HepG2 (cell line): ENCODE measurements at regions not wholly inside any gene's neighbourhood (a gene's known extent, or its start where the extent isn't known, plus 50 kb on each side); places are given as distances from the start of the nearest gene placed in this dataset.

ENCODE experiments used
- HNRNPLL ChIP-seq: fragments of 200-400 bp; formaldehyde crosslinking; IDR thresholded peaks from 2 replicates; pipeline ENCODE4 v1.6.1; 2017; ENCODE audit warnings: mild to moderate bottlenecking, low read depth, low read length; ENCODE audit not compliant: poor library complexity, severe bottlenecking
- MAFG ChIP-seq: sonication (generic); formaldehyde crosslinking; IDR thresholded peaks from 2 replicates; pipeline ENCODE4 v1.5.1; 2020; ENCODE audit warnings: mild to moderate bottlenecking, missing genetic modification reagents
- NONO ChIP-seq, 2 experiments: fragments of 450-650 bp in 1 of 2; sonication (generic) in 1 of 2; formaldehyde crosslinking in 1 of 2; IDR thresholded peaks in 1 of 2; conservative IDR thresholded peaks in 1 of 2; 2 replicates each; pipeline versions ENCODE4 v1.6.1 to v1.8.0; 2017 to 2022; ENCODE audit warnings: mild to moderate bottlenecking in 1 of 2, missing genetic modification reagents in 1 of 2, moderate library complexity in 1 of 2
- PHB2 ChIP-seq: fragments of 450-650 bp; IDR thresholded peaks from 2 replicates; pipeline ENCODE4 v1.6.1; 2018; ENCODE audit not compliant: partially characterized antibody
- RAD51 ChIP-seq: fragments of 450-650 bp; IDR thresholded peaks from 2 replicates; pipeline ENCODE4 v1.6.1; 2016; ENCODE audit warnings: borderline replicate concordance
- ZNF749 ChIP-seq: sonication (generic); formaldehyde crosslinking; IDR thresholded peaks from 2 replicates; pipeline ENCODE4 v1.8.0; 2022; ENCODE audit warnings: mild to moderate bottlenecking, missing genetic modification reagents, moderate library complexity, borderline replicate concordance
- ZSCAN12 ChIP-seq: sonication (generic); formaldehyde crosslinking; IDR thresholded peaks from 2 replicates; pipeline ENCODE4 v1.9.0; 2021; ENCODE audit warnings: mild to moderate bottlenecking, missing genetic modification reagents
- TF ChIP-seq, protein P1 (sequence below): sonication (generic); formaldehyde crosslinking; IDR thresholded peaks from 2 replicates; pipeline ENCODE4 v1.5.0; 2020; ENCODE audit warnings: mild to moderate bottlenecking, missing genetic modification reagents, borderline replicate concordance
- TF ChIP-seq, protein P2 (sequence below): sonication (generic); formaldehyde crosslinking; IDR thresholded peaks from 2 replicates; pipeline ENCODE4 v1.5.1; 2020; ENCODE audit warnings: mild to moderate bottlenecking, missing genetic modification reagents, moderate library complexity
- TF ChIP-seq, protein P3 (sequence below): sonication (generic); formaldehyde crosslinking; IDR thresholded peaks from 2 replicates; pipeline ENCODE4 v1.8.0; 2022; ENCODE audit warnings: mild to moderate bottlenecking, missing genetic modification reagents, moderate library complexity
- TF ChIP-seq, protein P4 (sequence below): sonication (generic); formaldehyde crosslinking; IDR thresholded peaks from 2 replicates; pipeline ENCODE4 v1.5.1; 2020; ENCODE audit warnings: mild to moderate bottlenecking, missing genetic modification reagents, borderline replicate concordance
- TF ChIP-seq, protein P5 (sequence below): IDR thresholded peaks from 2 replicates; pipeline ENCODE4 v1.6.1; 2012; ENCODE audit warnings: inconsistent platforms

DNA sequence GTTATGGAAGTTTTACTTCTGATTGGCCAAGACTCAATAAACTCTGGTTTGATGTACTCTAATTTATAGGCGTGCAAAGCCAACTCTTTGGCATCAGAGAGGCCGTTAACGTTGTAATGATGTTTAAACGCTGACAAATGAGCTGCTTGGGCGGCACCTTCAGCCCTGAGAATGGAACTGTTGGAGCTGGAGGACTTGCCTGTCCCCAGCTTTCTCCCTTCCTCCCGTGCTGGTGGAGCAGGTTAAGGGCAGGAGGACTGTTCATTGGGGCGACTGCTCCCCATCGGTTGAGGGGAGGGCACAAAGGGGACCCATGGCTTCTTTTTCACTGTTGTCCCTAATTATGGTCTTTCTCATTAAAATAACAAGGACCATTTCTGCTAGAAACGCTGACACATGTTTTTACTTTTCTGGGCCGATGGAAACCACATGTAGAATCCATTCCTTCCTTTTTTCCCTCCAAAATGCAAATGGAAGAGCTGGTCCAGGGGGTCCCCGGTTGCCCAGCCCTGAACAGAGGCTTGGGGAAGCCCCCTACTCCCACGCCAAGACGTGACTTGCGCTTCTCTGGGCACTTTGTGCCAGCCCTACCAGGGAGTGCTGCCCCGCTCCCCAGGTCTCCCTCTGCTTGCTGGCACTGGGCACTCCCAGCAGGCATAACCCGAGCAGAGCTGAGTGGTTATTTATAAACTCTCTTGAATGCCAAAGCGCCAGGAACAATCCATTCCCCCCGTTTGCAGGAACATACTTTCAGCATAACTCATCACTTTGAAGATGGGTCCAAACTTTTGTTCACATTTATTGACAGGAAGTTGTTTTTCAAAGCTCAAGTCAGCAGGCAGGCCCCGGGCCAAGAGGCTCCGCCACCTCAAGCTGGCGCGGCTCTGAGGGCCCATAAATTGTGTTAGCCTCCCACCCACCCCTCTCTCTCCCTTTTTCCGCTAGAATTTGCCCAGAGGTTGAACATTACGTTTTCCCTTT, 170.1 kb downstream of the ASB1 start (continued):
- TF ChIP-seq, protein P1, sequence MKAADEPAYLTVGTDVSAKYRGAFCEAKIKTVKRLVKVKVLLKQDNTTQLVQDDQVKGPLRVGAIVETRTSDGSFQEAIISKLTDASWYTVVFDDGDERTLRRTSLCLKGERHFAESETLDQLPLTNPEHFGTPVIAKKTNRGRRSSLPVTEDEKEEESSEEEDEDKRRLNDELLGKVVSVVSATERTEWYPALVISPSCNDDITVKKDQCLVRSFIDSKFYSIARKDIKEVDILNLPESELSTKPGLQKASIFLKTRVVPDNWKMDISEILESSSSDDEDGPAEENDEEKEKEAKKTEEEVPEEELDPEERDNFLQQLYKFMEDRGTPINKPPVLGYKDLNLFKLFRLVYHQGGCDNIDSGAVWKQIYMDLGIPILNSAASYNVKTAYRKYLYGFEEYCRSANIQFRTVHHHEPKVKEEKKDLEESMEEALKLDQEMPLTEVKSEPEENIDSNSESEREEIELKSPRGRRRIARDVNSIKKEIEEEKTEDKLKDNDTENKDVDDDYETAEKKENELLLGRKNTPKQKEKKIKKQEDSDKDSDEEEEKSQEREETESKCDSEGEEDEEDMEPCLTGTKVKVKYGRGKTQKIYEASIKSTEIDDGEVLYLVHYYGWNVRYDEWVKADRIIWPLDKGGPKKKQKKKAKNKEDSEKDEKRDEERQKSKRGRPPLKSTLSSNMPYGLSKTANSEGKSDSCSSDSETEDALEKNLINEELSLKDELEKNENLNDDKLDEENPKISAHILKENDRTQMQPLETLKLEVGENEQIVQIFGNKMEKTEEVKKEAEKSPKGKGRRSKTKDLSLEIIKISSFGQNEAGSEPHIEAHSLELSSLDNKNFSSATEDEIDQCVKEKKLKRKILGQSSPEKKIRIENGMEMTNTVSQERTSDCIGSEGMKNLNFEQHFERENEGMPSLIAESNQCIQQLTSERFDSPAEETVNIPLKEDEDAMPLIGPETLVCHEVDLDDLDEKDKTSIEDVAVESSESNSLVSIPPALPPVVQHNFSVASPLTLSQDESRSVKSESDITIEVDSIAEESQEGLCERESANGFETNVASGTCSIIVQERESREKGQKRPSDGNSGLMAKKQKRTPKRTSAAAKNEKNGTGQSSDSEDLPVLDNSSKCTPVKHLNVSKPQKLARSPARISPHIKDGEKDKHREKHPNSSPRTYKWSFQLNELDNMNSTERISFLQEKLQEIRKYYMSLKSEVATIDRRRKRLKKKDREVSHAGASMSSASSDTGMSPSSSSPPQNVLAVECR (CRISPR knock-in tag): no peak
- TF ChIP-seq HNRNPLL (no peak), MAFG (no peak), RAD51 (no peak), ZSCAN12 (no peak), NONO (IDR thresholded peaks at IDR 0.05) (no peak), NONO (CRISPR knock-in tag; conservative IDR thresholded peaks at IDR 0.05) (no peak), PHB2 (no peak), ZNF749 (CRISPR knock-in tag) (no peak)
- TF ChIP-seq, protein P2, sequence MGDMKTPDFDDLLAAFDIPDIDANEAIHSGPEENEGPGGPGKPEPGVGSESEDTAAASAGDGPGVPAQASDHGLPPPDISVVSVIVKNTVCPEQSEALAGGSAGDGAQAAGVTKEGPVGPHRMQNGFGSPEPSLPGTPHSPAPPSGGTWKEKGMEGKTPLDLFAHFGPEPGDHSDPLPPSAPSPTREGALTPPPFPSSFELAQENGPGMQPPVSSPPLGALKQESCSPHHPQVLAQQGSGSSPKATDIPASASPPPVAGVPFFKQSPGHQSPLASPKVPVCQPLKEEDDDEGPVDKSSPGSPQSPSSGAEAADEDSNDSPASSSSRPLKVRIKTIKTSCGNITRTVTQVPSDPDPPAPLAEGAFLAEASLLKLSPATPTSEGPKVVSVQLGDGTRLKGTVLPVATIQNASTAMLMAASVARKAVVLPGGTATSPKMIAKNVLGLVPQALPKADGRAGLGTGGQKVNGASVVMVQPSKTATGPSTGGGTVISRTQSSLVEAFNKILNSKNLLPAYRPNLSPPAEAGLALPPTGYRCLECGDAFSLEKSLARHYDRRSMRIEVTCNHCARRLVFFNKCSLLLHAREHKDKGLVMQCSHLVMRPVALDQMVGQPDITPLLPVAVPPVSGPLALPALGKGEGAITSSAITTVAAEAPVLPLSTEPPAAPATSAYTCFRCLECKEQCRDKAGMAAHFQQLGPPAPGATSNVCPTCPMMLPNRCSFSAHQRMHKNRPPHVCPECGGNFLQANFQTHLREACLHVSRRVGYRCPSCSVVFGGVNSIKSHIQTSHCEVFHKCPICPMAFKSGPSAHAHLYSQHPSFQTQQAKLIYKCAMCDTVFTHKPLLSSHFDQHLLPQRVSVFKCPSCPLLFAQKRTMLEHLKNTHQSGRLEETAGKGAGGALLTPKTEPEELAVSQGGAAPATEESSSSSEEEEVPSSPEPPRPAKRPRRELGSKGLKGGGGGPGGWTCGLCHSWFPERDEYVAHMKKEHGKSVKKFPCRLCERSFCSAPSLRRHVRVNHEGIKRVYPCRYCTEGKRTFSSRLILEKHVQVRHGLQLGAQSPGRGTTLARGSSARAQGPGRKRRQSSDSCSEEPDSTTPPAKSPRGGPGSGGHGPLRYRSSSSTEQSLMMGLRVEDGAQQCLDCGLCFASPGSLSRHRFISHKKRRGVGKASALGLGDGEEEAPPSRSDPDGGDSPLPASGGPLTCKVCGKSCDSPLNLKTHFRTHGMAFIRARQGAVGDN (CRISPR knock-in tag): peak; percentile 10; the same call in 1 of the 2 replicates
- TF ChIP-seq, protein P3, sequence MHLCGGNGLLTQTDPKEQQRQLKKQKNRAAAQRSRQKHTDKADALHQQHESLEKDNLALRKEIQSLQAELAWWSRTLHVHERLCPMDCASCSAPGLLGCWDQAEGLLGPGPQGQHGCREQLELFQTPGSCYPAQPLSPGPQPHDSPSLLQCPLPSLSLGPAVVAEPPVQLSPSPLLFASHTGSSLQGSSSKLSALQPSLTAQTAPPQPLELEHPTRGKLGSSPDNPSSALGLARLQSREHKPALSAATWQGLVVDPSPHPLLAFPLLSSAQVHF (CRISPR knock-in tag): no peak
- TF ChIP-seq, protein P4, sequence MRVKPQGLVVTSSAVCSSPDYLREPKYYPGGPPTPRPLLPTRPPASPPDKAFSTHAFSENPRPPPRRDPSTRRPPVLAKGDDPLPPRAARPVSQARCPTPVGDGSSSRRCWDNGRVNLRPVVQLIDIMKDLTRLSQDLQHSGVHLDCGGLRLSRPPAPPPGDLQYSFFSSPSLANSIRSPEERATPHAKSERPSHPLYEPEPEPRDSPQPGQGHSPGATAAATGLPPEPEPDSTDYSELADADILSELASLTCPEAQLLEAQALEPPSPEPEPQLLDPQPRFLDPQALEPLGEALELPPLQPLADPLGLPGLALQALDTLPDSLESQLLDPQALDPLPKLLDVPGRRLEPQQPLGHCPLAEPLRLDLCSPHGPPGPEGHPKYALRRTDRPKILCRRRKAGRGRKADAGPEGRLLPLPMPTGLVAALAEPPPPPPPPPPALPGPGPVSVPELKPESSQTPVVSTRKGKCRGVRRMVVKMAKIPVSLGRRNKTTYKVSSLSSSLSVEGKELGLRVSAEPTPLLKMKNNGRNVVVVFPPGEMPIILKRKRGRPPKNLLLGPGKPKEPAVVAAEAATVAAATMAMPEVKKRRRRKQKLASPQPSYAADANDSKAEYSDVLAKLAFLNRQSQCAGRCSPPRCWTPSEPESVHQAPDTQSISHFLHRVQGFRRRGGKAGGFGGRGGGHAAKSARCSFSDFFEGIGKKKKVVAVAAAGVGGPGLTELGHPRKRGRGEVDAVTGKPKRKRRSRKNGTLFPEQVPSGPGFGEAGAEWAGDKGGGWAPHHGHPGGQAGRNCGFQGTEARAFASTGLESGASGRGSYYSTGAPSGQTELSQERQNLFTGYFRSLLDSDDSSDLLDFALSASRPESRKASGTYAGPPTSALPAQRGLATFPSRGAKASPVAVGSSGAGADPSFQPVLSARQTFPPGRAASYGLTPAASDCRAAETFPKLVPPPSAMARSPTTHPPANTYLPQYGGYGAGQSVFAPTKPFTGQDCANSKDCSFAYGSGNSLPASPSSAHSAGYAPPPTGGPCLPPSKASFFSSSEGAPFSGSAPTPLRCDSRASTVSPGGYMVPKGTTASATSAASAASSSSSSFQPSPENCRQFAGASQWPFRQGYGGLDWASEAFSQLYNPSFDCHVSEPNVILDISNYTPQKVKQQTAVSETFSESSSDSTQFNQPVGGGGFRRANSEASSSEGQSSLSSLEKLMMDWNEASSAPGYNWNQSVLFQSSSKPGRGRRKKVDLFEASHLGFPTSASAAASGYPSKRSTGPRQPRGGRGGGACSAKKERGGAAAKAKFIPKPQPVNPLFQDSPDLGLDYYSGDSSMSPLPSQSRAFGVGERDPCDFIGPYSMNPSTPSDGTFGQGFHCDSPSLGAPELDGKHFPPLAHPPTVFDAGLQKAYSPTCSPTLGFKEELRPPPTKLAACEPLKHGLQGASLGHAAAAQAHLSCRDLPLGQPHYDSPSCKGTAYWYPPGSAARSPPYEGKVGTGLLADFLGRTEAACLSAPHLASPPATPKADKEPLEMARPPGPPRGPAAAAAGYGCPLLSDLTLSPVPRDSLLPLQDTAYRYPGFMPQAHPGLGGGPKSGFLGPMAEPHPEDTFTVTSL (CRISPR knock-in tag): no peak
- TF ChIP-seq, protein P5, sequence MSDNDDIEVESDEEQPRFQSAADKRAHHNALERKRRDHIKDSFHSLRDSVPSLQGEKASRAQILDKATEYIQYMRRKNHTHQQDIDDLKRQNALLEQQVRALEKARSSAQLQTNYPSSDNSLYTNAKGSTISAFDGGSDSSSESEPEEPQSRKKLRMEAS: no peak
